WTC11 (cell line): ENCODE measurements at regions not wholly inside any gene's neighbourhood (a gene's known extent, or its start where the extent isn't known, plus 50 kb on each side); places are given as distances from the start of the nearest gene placed in this dataset.

Source experiments
- AFF4 ChIP-seq: sonication (generic); formaldehyde crosslinking; IDR thresholded peaks from 2 replicates; pipeline ENCODE4 v1.8.1; 2023; ENCODE audit warnings: mild to moderate bottlenecking, missing genetic modification reagents, borderline replicate concordance
- ATF2 ChIP-seq: sonication (generic); formaldehyde crosslinking; IDR thresholded peaks from 2 replicates; pipeline ENCODE4 v1.8.1; 2022; ENCODE audit warnings: low read depth, missing genetic modification reagents, borderline replicate concordance
- E2F1 ChIP-seq: sonication (generic); formaldehyde crosslinking; IDR thresholded peaks from 2 replicates; pipeline ENCODE4 v1.8.0; 2022; ENCODE audit warnings: mild to moderate bottlenecking, missing genetic modification reagents
- ETV6 ChIP-seq: sonication (generic); formaldehyde crosslinking; IDR thresholded peaks from 2 replicates; pipeline ENCODE4 v1.8.1; 2022; ENCODE audit warnings: mild to moderate bottlenecking, missing genetic modification reagents
- FOXJ3 ChIP-seq: sonication (generic); formaldehyde crosslinking; IDR thresholded peaks from 2 replicates; pipeline ENCODE4 v1.9.0; 2021; ENCODE audit warnings: missing genetic modification reagents, mild to moderate bottlenecking, borderline replicate concordance
- GABPB1 ChIP-seq: sonication (generic); formaldehyde crosslinking; IDR thresholded peaks from 2 replicates; pipeline ENCODE4 v1.8.1; 2023; ENCODE audit warnings: mild to moderate bottlenecking, missing genetic modification reagents
- IRF1 ChIP-seq: sonication (generic); formaldehyde crosslinking; IDR thresholded peaks from 2 replicates; pipeline ENCODE4 v1.8.0; 2023; ENCODE audit warnings: missing genetic modification reagents
- JAZF1 ChIP-seq: fragments of 250-450 bp; sonication (Bioruptor Pico); IDR thresholded peaks from 2 replicates; pipeline ENCODE4 v1.9.0; 2021; ENCODE audit warnings: moderate library complexity, mild to moderate bottlenecking, inconsistent platforms
- MYBL2 ChIP-seq: sonication (generic); formaldehyde crosslinking; IDR thresholded peaks from 2 replicates; pipeline ENCODE4 v1.8.1; 2023; ENCODE audit warnings: mild to moderate bottlenecking, moderate library complexity, missing genetic modification reagents
- NR3C1 ChIP-seq: sonication (generic); formaldehyde crosslinking; conservative IDR thresholded peaks from 2 replicates; pipeline ENCODE4 v1.8.1; 2023; ENCODE audit warnings: low read depth, mild to moderate bottlenecking, missing genetic modification reagents
- PREB ChIP-seq: sonication (generic); formaldehyde crosslinking; IDR thresholded peaks from 2 replicates; pipeline ENCODE4 v1.8.1; 2022; ENCODE audit warnings: mild to moderate bottlenecking, missing genetic modification reagents, moderate library complexity, borderline replicate concordance
- PRRX2 ChIP-seq: fragments of 250-450 bp; sonication (Bioruptor Pico); IDR thresholded peaks from 2 replicates; pipeline ENCODE4 v1.8.0; 2021; ENCODE audit warnings: mild to moderate bottlenecking
- SOX15 ChIP-seq: fragments of 250-450 bp; sonication (Bioruptor Pico); IDR thresholded peaks from 2 replicates; pipeline ENCODE4 v1.9.0; 2021; ENCODE audit warnings: mild to moderate bottlenecking
- ZBTB43 ChIP-seq: sonication (generic); formaldehyde crosslinking; IDR thresholded peaks from 2 replicates; pipeline ENCODE4 v1.8.1; 2023; ENCODE audit warnings: mild to moderate bottlenecking, missing genetic modification reagents
- ZMAT4 ChIP-seq: fragments of 250-450 bp; sonication (Bioruptor Pico); IDR thresholded peaks from 2 replicates; pipeline ENCODE4 v1.9.0; 2021; ENCODE audit warnings: mild to moderate bottlenecking
- ZNF232 ChIP-seq: sonication (generic); formaldehyde crosslinking; IDR thresholded peaks from 2 replicates; pipeline ENCODE4 v1.8.0; 2022; ENCODE audit warnings: mild to moderate bottlenecking, missing genetic modification reagents
- ZNF396 ChIP-seq: fragments of 250-450 bp; sonication (Bioruptor Pico); IDR thresholded peaks from 2 replicates; pipeline ENCODE4 v1.8.0; 2021; ENCODE audit warnings: mild to moderate bottlenecking, moderate library complexity, borderline replicate concordance
- ZNF416 ChIP-seq: fragments of 250-450 bp; sonication (Bioruptor Pico); IDR thresholded peaks from 2 replicates; pipeline ENCODE4 v1.9.0; 2021; ENCODE audit warnings: mild to moderate bottlenecking, inconsistent platforms
- ZNF423 ChIP-seq: fragments of 250-450 bp; sonication (Bioruptor Pico); IDR thresholded peaks from 2 replicates; pipeline ENCODE4 v2.1.2; 2022; ENCODE audit warnings: mild to moderate bottlenecking, moderate library complexity
- ZNF512 ChIP-seq: sonication (generic); formaldehyde crosslinking; IDR thresholded peaks from 2 replicates; pipeline ENCODE4 v1.8.1; 2022; ENCODE audit warnings: missing genetic modification reagents, borderline replicate concordance
- ZNF532 ChIP-seq: fragments of 250-450 bp; sonication (Bioruptor Pico); IDR thresholded peaks from 2 replicates; pipeline ENCODE4 v1.9.0; 2021; ENCODE audit warnings: mild to moderate bottlenecking, borderline replicate concordance
- ZNF671 ChIP-seq: fragments of 250-450 bp; sonication (Bioruptor Pico); IDR thresholded peaks from 2 replicates; pipeline ENCODE4 v1.8.0; 2021; ENCODE audit warnings: mild to moderate bottlenecking

- TF ChIP-seq ZBTB43 (CRISPR knock-in tag) (no peak), ZNF232 (CRISPR knock-in tag) (no peak), ZNF423 (CRISPR knock-in tag) (no peak), NR3C1 (CRISPR knock-in tag) (no peak), FOXJ3 (CRISPR knock-in tag) (no peak), E2F1 (CRISPR knock-in tag) (no peak), ZMAT4 (CRISPR knock-in tag) (no peak), ZNF532 (CRISPR knock-in tag) (no peak), ZNF512 (CRISPR knock-in tag) (no peak), ZNF396 (no peak), JAZF1 (CRISPR knock-in tag) (no peak), PRRX2 (CRISPR knock-in tag) (no peak), ATF2 (CRISPR knock-in tag) (no peak), GABPB1 (CRISPR knock-in tag) (peak; percentile 53; the same call in 1 of the 2 replicates), ETV6 (peak; percentile 18; the same call in 1 of the 2 replicates), AFF4 (CRISPR knock-in tag) (no peak), ZNF416 (CRISPR knock-in tag) (no peak), SOX15 (CRISPR knock-in tag) (no peak), PREB (CRISPR knock-in tag) (no peak), IRF1 (CRISPR knock-in tag) (no peak), ZNF671 (CRISPR knock-in tag) (no peak), MYBL2 (CRISPR knock-in tag) (no peak)
These were observed 193.0 kb downstream of the MELK start (continued) for GRCh38 chr9:36765468-36766341.
